ENCODE measurements at regions not wholly inside any gene's neighbourhood (a gene's known extent, or its start where the extent isn't known, plus 50 kb on each side); places are given as distances from the start of the nearest gene placed in this dataset.
"Not testable (repeated sequence)": the region's sequence is repeated elsewhere in the genome, so short reads cannot be mapped to it uniquely, and the experiment has no call there.

- DNase-seq, result not testable (repeated sequence)
These were observed 85.1 kb upstream of the FBXO28 start for GRCh38 chr1:224028802-224029201.

GRCh38 chr1:224023122-224023521, 90.8 kb upstream of the FBXO28 start:
- DNase-seq, result not testable (repeated sequence)

GRCh38 chr1:224022249-224022970, 91.5 kb upstream of the FBXO28 start:
- not testable (repeated sequence) for DNase-seq

GRCh38 chr1:224019866-224020265, 94.0 kb upstream of the FBXO28 start:
- DNase-seq, result not testable (repeated sequence)

- DNase-seq, result not testable (repeated sequence)
These were observed 98.1 kb upstream of the FBXO28 start for GRCh38 chr1:224015782-224016181.

GRCh38 chr1:224014330-224014649, 99.6 kb upstream of the FBXO28 start:
- no peak for DNase-seq

GRCh38 chr1:224013626-224014329, 100.1 kb upstream of the FBXO28 start:
- DNase-seq, result not testable (repeated sequence)

- not testable (repeated sequence) for DNase-seq
These were observed 101.0 kb upstream of the FBXO28 start for GRCh38 chr1:224012807-224013434.

- not testable (repeated sequence) for DNase-seq
These were observed 101.7 kb upstream of the FBXO28 start for GRCh38 chr1:224012162-224012561.

GRCh38 chr1:224011751-224012150, 102.2 kb upstream of the FBXO28 start:
- DNase-seq, result not testable (repeated sequence)

GRCh38 chr1:224011153-224011552, 102.8 kb upstream of the FBXO28 start:
- DNase-seq, result not testable (repeated sequence)

- not testable (repeated sequence) for DNase-seq
These were observed 107.9 kb upstream of the FBXO28 start for GRCh38 chr1:224005973-224006372.

GRCh38 chr1:224004552-224005315, 109.2 kb upstream of the FBXO28 start:
- DNase-seq, result peak in 1 of 3 experiments; percentile 34

- DNase-seq, result not testable (repeated sequence)
These were observed 110.0 kb upstream of the FBXO28 start for GRCh38 chr1:224003896-224004295.

- not testable (repeated sequence) for DNase-seq
These were observed 112.2 kb upstream of the FBXO28 start for GRCh38 chr1:224001757-224002156.

GRCh38 chr1:223999761-224000160, 114.2 kb upstream of the FBXO28 start:
- DNase-seq, result not testable (repeated sequence)

GRCh38 chr1:223998676-223999455, 115.0 kb upstream of the FBXO28 start:
- DNase-seq, result not testable (repeated sequence)

- DNase-seq, result not testable (repeated sequence)
These were observed 117.5 kb upstream of the FBXO28 start for GRCh38 chr1:223996376-223996775.

- DNase-seq, result peak; percentile 95 to 99 (median 97)
These were observed 121.3 kb upstream of the FBXO28 start for GRCh38 chr1:223992456-223993246.

GRCh38 chr1:223991297-223991857, 122.5 kb upstream of the FBXO28 start:
- not testable (repeated sequence) for DNase-seq

- not testable (repeated sequence) for DNase-seq
These were observed 116.2 kb upstream of the TP53BP2 start for GRCh38 chr1:223961985-223962384.

Data from NCI-H1417 (cell line).